ENCODE measurements at regions not wholly inside any gene's neighbourhood (a gene's known extent, or its start where the extent isn't known, plus 50 kb on each side); places are given as distances from the start of the nearest gene placed in this dataset.

DNA sequence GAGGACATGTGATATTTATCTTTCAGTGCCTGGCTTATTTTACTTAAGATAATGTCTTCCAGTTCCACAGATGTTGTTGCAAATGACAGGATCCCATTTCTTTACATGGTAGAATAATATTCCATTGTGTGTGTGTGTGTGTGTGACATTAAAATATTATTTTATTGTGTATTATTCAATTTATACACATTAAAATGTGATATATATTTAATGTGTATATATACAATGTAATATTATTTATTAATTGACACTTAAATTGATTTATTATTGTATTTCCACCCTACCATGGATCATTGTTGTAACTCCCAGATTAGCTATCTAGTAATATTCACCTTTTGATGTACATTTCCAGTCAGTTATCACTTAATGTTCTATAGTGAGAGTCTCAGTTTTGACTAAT lies 1422.5 kb upstream of the ADGRB3 start (continued):
- TF ChIP-seq, protein P1, sequence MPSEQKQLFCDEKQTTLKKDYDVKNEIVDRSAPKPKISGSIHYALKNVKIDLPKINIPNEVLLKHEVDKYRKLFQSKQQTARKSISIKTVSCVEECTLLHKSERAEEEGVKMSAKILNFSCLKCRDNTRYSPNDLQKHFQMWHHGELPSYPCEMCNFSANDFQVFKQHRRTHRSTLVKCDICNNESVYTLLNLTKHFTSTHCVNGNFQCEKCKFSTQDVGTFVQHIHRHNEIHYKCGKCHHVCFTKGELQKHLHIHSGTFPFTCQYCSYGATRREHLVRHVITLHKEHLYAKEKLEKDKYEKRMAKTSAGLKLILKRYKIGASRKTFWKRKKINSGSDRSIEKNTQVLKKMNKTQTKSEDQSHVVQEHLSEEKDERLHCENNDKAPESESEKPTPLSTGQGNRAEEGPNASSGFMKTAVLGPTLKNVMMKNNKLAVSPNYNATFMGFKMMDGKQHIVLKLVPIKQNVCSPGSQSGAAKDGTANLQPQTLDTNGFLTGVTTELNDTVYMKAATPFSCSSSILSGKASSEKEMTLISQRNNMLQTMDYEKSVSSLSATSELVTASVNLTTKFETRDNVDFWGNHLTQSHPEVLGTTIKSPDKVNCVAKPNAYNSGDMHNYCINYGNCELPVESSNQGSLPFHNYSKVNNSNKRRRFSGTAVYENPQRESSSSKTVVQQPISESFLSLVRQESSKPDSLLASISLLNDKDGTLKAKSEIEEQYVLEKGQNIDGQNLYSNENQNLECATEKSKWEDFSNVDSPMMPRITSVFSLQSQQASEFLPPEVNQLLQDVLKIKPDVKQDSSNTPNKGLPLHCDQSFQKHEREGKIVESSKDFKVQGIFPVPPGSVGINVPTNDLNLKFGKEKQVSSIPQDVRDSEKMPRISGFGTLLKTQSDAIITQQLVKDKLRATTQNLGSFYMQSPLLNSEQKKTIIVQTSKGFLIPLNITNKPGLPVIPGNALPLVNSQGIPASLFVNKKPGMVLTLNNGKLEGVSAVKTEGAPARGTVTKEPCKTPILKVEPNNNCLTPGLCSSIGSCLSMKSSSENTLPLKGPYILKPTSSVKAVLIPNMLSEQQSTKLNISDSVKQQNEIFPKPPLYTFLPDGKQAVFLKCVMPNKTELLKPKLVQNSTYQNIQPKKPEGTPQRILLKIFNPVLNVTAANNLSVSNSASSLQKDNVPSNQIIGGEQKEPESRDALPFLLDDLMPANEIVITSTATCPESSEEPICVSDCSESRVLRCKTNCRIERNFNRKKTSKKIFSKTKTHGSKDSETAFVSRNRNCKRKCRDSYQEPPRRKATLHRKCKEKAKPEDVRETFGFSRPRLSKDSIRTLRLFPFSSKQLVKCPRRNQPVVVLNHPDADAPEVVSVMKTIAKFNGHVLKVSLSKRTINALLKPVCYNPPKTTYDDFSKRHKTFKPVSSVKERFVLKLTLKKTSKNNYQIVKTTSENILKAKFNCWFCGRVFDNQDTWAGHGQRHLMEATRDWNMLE (tag by site-specific recombination; conservative IDR thresholded peaks at IDR 0.05; ENCODE audit: low read depth) = no peak
- no peak for TF ChIP-seq ZNF239 (tag by site-specific recombination; IDR thresholded peaks at IDR 0.05)

DNA sequence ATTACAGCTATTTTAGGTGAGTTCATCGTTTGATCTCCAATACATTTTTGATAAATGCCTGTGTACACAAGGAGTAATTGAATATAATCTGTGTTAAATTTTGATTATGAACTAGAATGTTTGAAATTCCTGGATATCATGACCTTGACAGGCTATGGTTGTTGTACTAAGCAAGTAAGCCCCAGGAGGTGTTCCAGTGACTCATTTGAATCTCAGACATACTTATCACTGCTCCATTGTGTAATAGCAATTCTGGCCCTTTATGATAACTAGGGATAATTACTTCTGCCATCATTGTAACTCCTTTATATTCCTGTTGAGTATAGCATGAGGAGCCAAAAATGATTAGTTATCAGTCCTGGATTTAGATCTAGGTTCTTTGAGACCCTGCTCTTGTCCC lies 1424.6 kb upstream of the ADGRB3 start:
- H3K4me3 ChIP-seq (ENCODE audit: low read depth, low read length) = no peak overlapping the region
- H3K36me3 ChIP-seq (ENCODE audit: control insufficient read depth in 2 of 2, insufficient read depth in 1 of 2, low read length in 2 of 2) = no peaks in the 10 kb centered on the region
- H3K4me1 ChIP-seq (ENCODE audit: control insufficient read depth, insufficient read depth, low read length) = no peaks in the 10 kb centered on the region
- TF ChIP-seq KLF8 (tag by site-specific recombination; IDR thresholded peaks at IDR 0.05) (no peak), ZIC2 (tag by site-specific recombination; IDR thresholded peaks at IDR 0.05) (no peak), ZNF514 (tag by site-specific recombination; IDR thresholded peaks at IDR 0.05) (no peak), ZFP37 (tag by site-specific recombination; IDR thresholded peaks at IDR 0.05) (no peak)
- TF ChIP-seq, protein P2, sequence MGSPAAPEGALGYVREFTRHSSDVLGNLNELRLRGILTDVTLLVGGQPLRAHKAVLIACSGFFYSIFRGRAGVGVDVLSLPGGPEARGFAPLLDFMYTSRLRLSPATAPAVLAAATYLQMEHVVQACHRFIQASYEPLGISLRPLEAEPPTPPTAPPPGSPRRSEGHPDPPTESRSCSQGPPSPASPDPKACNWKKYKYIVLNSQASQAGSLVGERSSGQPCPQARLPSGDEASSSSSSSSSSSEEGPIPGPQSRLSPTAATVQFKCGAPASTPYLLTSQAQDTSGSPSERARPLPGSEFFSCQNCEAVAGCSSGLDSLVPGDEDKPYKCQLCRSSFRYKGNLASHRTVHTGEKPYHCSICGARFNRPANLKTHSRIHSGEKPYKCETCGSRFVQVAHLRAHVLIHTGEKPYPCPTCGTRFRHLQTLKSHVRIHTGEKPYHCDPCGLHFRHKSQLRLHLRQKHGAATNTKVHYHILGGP (tag by site-specific recombination; IDR thresholded peaks at IDR 0.05) = no peak
- ChIA-PET POLR2A (no interaction called here), CTCF (no interaction called here)
- H3K9me3 ChIP-seq (ENCODE audit: control insufficient read depth, insufficient read depth, low read depth, low read length) = no peaks in the 10 kb centered on the region
- no peak overlapping the region for H3K27ac ChIP-seq (ENCODE audit: extremely low read depth, low read depth, low read length)

DNA sequence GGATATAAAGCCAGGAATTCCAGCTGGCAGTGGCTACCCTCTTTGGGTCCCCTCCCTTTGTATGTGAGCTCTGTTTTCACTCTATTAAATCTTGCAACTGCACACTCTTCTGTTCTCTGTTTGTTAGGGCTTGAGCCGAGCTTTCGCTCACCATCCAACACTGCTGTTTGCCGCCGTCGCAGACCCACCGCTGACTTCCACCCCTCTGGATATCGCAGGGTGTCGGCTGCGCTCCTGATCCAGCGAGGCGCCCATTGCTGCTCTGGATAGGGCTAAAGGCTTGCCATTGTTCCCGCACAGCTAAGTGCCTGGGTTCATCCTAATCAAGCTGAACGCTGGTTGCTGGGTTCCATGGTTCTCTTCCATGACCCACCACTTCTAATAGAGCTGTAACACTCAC lies 1433.5 kb upstream of the ADGRB3 start:
- TF ChIP-seq RBAK (tag by site-specific recombination; IDR thresholded peaks at IDR 0.05) (no peak), ZBTB8A (tag by site-specific recombination; IDR thresholded peaks at IDR 0.05) (no peak)
- H3K4me3 ChIP-seq (ENCODE audit: low read depth, low read length) = no peak overlapping the region
- no peaks in the 10 kb centered on the region for H3K36me3 ChIP-seq (ENCODE audit: control insufficient read depth in 2 of 2, insufficient read depth in 1 of 2, low read length in 2 of 2)
- no peaks in the 10 kb centered on the region for H3K4me1 ChIP-seq (ENCODE audit: control insufficient read depth, insufficient read depth, low read length)
- ChIA-PET CTCF (interaction anchor here (0.7 kb wide), 1 partner anchor 1766 kb away, joined by 5 read pairs; no protein-coding TSS in a partner anchor), POLR2A (no interaction called here)
- no peaks in the 10 kb centered on the region for H3K9me3 ChIP-seq (ENCODE audit: control insufficient read depth, insufficient read depth, low read depth, low read length)
- no peak overlapping the region for H3K27ac ChIP-seq (ENCODE audit: extremely low read depth, low read depth, low read length)

DNA sequence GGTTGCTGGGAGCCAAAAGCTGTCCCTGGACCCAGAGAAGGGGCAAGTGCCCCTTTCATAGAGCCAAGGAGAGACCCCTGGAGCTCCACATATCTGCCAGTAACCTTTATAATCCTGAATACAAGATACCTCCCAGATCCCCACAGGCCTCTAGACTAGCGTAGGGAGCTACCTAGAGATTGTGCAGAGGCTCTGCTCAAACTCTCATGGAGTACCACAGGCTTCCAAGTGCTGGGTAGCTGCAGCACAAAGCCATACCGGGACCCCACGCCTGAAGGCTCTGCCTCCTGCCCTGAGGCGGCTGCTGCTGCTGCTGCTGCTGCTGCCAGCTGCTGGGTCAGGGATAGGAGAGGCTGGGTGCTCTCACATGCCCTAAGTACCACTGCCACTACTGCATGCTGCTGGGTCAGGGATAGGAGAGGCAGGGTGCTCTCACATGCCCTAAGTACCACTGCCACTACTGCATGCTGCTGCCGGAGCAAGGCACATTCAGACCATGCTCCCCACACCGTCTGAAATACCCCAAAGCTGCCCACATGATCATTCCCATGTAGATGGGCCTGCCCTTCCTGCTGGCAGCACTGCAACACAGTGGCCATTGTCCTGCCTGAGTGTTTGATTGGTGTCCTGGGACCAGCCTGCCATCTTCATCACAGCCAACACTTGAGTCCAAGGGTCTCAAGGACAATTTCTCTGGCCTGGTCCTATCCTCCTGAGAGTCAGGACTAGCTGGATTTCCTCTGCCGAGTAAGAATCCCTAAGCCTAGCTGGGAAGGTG lies 1434.3 kb upstream of the ADGRB3 start:
- H3K27ac ChIP-seq (ENCODE audit: extremely low read depth, low read depth, low read length) = no peak overlapping the region
- H3K36me3 ChIP-seq (ENCODE audit: control insufficient read depth in 2 of 2, insufficient read depth in 1 of 2, low read length in 2 of 2) = no peaks in the 10 kb centered on the region
- no peaks in the 10 kb centered on the region for H3K4me1 ChIP-seq (ENCODE audit: control insufficient read depth, insufficient read depth, low read length)
- H3K4me3 ChIP-seq (ENCODE audit: low read depth, low read length) = no peak overlapping the region
- no peaks in the 10 kb centered on the region for H3K9me3 ChIP-seq (ENCODE audit: control insufficient read depth, insufficient read depth, low read depth, low read length)
- ChIA-PET POLR2A (no interaction called here), CTCF (no interaction called here)
- TF ChIP-seq ZNF626 (tag by site-specific recombination; IDR thresholded peaks at IDR 0.05) = no peak
- TF ChIP-seq HOXD13 (CRISPR knock-in tag; IDR thresholded peaks at IDR 0.05; ENCODE audit: borderline replicate concordance) = no peak
- no peak for TF ChIP-seq MEIS1 (CRISPR knock-in tag; IDR thresholded peaks at IDR 0.05; ENCODE audit: borderline replicate concordance)
- TF ChIP-seq BCL11B (tag by site-specific recombination; IDR thresholded peaks at IDR 0.05; ENCODE audit: low read depth) = no peak
- no peak for TF ChIP-seq REPIN1 (tag by site-specific recombination; IDR thresholded peaks at IDR 0.05; ENCODE audit: low read depth)
- TF ChIP-seq ZNF138 (tag by site-specific recombination; IDR thresholded peaks at IDR 0.05; ENCODE audit: borderline replicate concordance) = no peak
- TF ChIP-seq, protein P1 (tag by site-specific recombination; conservative IDR thresholded peaks at IDR 0.05; ENCODE audit: low read depth) = no peak

All from HEK293 (cell line).